H9 (cell line): ENCODE measurements at regions not wholly inside any gene's neighbourhood (a gene's known extent, or its start where the extent isn't known, plus 50 kb on each side); places are given as distances from the start of the nearest gene placed in this dataset.

ENCODE experiments used
- DNase-seq: peaks from one replicate; pipeline ENCODE4 v3.0.0-alpha.2; 2017
- H2AFZ ChIP-seq: one replicate; pipeline ENCODE4 v1.6.1; 2013; ENCODE audit warnings: mild to moderate bottlenecking, low read length, control low read depth, moderate library complexity
- H2AK5ac ChIP-seq: 2 replicates; pipeline ENCODE4 v1.6.1; 2013; ENCODE audit warnings: low read length, control low read depth, mixed read lengths; ENCODE audit not compliant: insufficient read length
- H2BK120ac ChIP-seq: one replicate; pipeline ENCODE4 v1.6.1; 2013; ENCODE audit warnings: low read depth, mild to moderate bottlenecking, low read length, control low read depth, inconsistent platforms; ENCODE audit not compliant: poor library complexity, severe bottlenecking
- H2BK12ac ChIP-seq: 2 replicates; pipeline ENCODE4 v1.6.1; 2013; ENCODE audit warnings: low read length, control low read depth, mixed read lengths, low read depth; ENCODE audit not compliant: insufficient read length
- H2BK15ac ChIP-seq: 2 replicates; pipeline ENCODE4 v1.6.1; 2013; ENCODE audit warnings: low read depth, low read length, control low read depth
- H2BK20ac ChIP-seq: one replicate; pipeline ENCODE4 v1.6.1; 2013; ENCODE audit warnings: low read depth, mild to moderate bottlenecking, low read length, control low read depth, inconsistent platforms; ENCODE audit not compliant: poor library complexity, severe bottlenecking
- H2BK5ac ChIP-seq: 2 replicates; pipeline ENCODE4 v1.6.1; 2013; ENCODE audit warnings: low read length, control low read depth, mixed read lengths; ENCODE audit not compliant: insufficient read length
- H3K14ac ChIP-seq: 2 replicates; pipeline ENCODE4 v1.6.1; 2013; ENCODE audit warnings: low read length, control low read depth; ENCODE audit not compliant: insufficient read depth
- H3K18ac ChIP-seq: 2 replicates; pipeline ENCODE4 v1.6.1; 2013; ENCODE audit warnings: low read depth, mild to moderate bottlenecking, mixed read lengths, low read length, control low read depth; ENCODE audit not compliant: insufficient read length
- H3K23ac ChIP-seq: 2 replicates; pipeline ENCODE4 v1.6.1; 2013; ENCODE audit warnings: low read length, control low read depth, mixed read lengths, low read depth; ENCODE audit not compliant: insufficient read length
- H3K23me2 ChIP-seq: 2 replicates; pipeline ENCODE4 v1.6.1; 2013; ENCODE audit warnings: low read depth, mild to moderate bottlenecking, mixed read lengths, low read length, control low read depth; ENCODE audit not compliant: insufficient read length, poor library complexity, severe bottlenecking
- H3K27ac ChIP-seq: 2 replicates; pipeline ENCODE4 v1.5.1; 2013; ENCODE audit warnings: low read length, control low read depth, mixed read lengths, low read depth; ENCODE audit not compliant: insufficient read length
- H3K27me3 ChIP-seq: 2 replicates; pipeline ENCODE4 v1.6.1; 2013; ENCODE audit warnings: low read length, control low read depth, inconsistent platforms; ENCODE audit not compliant: insufficient read depth
- H3K4ac ChIP-seq: 2 replicates; pipeline ENCODE4 v1.6.1; 2013; ENCODE audit warnings: low read depth, mild to moderate bottlenecking, control low read depth, inconsistent platforms, low read length, moderate library complexity
- H3K4me1 ChIP-seq: 2 replicates; pipeline ENCODE4 v1.6.1; 2013; ENCODE audit warnings: low read length, control low read depth, inconsistent platforms; ENCODE audit not compliant: insufficient read depth
- H3K4me2 ChIP-seq: 2 replicates; pipeline ENCODE4 v1.6.1; 2013; ENCODE audit warnings: low read length, control low read depth, mixed read lengths; ENCODE audit not compliant: insufficient read length, insufficient read depth
- H3K56ac ChIP-seq: 2 replicates; pipeline ENCODE4 v1.6.1; 2013; ENCODE audit warnings: low read depth, mild to moderate bottlenecking, mixed read lengths, low read length, control low read depth; ENCODE audit not compliant: insufficient read length
- H3K79me1 ChIP-seq: 2 replicates; pipeline ENCODE4 v1.6.1; 2013; ENCODE audit warnings: low read depth, mild to moderate bottlenecking, moderate library complexity, low read length, control low read depth, inconsistent platforms; ENCODE audit not compliant: insufficient read depth, poor library complexity, severe bottlenecking
- H3K79me2 ChIP-seq: 2 replicates; pipeline ENCODE4 v1.6.1; 2013; ENCODE audit warnings: low read length, control low read depth, inconsistent platforms; ENCODE audit not compliant: insufficient read depth
- H3K9ac ChIP-seq: 2 replicates; pipeline ENCODE4 v1.6.1; 2013; ENCODE audit warnings: low read length, control low read depth, mixed read lengths; ENCODE audit not compliant: insufficient read length; ENCODE audit errors: extremely low read depth
- H3K9me3 ChIP-seq: one replicate; pipeline ENCODE4 v1.6.1; 2013; ENCODE audit warnings: low read depth, low read length, inconsistent platforms; ENCODE audit not compliant: control insufficient read depth
- H3T11ph ChIP-seq: one replicate; pipeline ENCODE4 v1.6.1; 2013; ENCODE audit warnings: mild to moderate bottlenecking, low read length, control low read depth, inconsistent platforms
- H4K20me1 ChIP-seq: one replicate; pipeline ENCODE4 v1.6.1; 2013; ENCODE audit not compliant: control insufficient read depth, insufficient read length, insufficient read depth
- H4K5ac ChIP-seq: 2 replicates; pipeline ENCODE4 v1.6.1; 2013; ENCODE audit warnings: low read depth, mild to moderate bottlenecking, mixed read lengths, low read length, control low read depth; ENCODE audit not compliant: insufficient read length
- H4K8ac ChIP-seq: replicated peaks from 2 replicates; pipeline ENCODE4 v1.6.1; 2013; ENCODE audit warnings: low read length, control low read depth, mixed read lengths, low read depth; ENCODE audit not compliant: insufficient read length
- H4K91ac ChIP-seq: 2 replicates; pipeline ENCODE4 v1.6.1; 2013; ENCODE audit warnings: low read depth, mild to moderate bottlenecking, moderate library complexity, mixed read lengths, low read length, control low read depth; ENCODE audit not compliant: insufficient read length
- H3K27ac Mint-ChIP-seq, 3 experiments: 2 replicates in 2 of 3; 3 replicates in 1 of 3; pipeline ENCODE4 v1.8.0; 2020 to 2021; ENCODE audit warnings: mixed read lengths in 3 of 3, mild to moderate bottlenecking in 1 of 3, moderate library complexity in 1 of 3
- H3K27me3 Mint-ChIP-seq: 2 replicates; pipeline ENCODE4 v1.8.0; 2021; ENCODE audit warnings: low read depth, mild to moderate bottlenecking, moderate library complexity, mixed read lengths
- H3K36me3 Mint-ChIP-seq, 3 experiments: 2 replicates in 2 of 3; 3 replicates in 1 of 3; pipeline ENCODE4 v1.8.0; 2020 to 2021; ENCODE audit warnings: low read depth in 3 of 3, mixed read lengths in 3 of 3; ENCODE audit not compliant: insufficient read depth in 1 of 3
- H3K4me1 Mint-ChIP-seq, 2 experiments: 2 replicates each; pipeline ENCODE4 v1.8.0; 2020; ENCODE audit warnings: mixed read lengths in 2 of 2
- H3K4me3 Mint-ChIP-seq, 2 experiments: 2 replicates in 1 of 2; 3 replicates in 1 of 2; pipeline ENCODE4 v1.8.0; 2020 to 2021; ENCODE audit warnings: mild to moderate bottlenecking in 2 of 2, mixed read lengths in 2 of 2, moderate library complexity in 1 of 2
- H3K9me3 Mint-ChIP-seq, 2 experiments: 2 replicates in 1 of 2; 3 replicates in 1 of 2; pipeline ENCODE4 v1.8.0; 2020; ENCODE audit warnings: mild to moderate bottlenecking in 2 of 2, mixed read lengths in 2 of 2, moderate library complexity in 1 of 2
- WGBS: extraction: QIAGEN DNeasy Blood & Tissue Kit; methylation state at CpG from one replicate; pipeline ENCODE4 v1.1.7; 2013; ENCODE audit warnings: missing lambda C conversion rate, low lambda C conversion rate, mixed read lengths; ENCODE audit not compliant: insufficient read length; ENCODE audit errors: extremely low coverage; 5-methylcytosine and 5-hydroxymethylcytosine counted together
- TF ChIP-seq, protein P1 (sequence below): fragments of 200-600 bp; sonication (generic); conservative IDR thresholded peaks from 3 replicates; pipeline ENCODE4 v1.8.0; 2021; ENCODE audit warnings: antibody characterized with exemption, mild to moderate bottlenecking

DNA sequence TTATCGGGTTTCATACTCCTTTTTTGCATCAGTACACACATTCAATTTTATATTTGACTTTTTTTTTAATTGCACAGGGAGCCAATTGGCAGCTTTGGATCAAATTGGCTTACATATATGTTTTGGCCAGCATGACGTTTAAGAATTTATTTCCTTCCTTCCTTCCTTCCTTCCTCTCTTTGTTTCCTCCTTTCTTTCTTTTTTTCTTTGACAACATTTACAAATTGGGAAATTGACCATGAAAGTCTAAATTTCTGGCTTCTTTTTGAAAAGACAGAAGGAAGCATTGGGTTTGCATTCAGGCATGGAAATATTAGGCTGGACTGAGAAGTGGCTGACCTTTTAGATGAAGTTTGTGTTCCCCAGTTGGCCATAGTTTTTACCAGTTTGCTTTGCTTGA lies 103.4 kb upstream of the IGSF10 start:
- H2AK5ac ChIP-seq = no peak overlapping the region
- peaks cover 3% of the 10 kb centered on the region; the same call in 1 of the 2 replicates for H3K4me1 ChIP-seq
- no peak overlapping the region for H3K14ac ChIP-seq
- no CpG with 5 or more reads among the region's 2 CpGs for WGBS
- no peaks in the 10 kb centered on the region for H3K23me2 ChIP-seq
- no peak overlapping the region for H2BK12ac ChIP-seq
- no peaks in the 10 kb centered on the region for H3K9me3 ChIP-seq
- DNase-seq = no peak
- H3K9me3 Mint-ChIP-seq = no peaks in the 10 kb centered on the region
- H2BK20ac ChIP-seq = no peak overlapping the region
- H3K36me3 Mint-ChIP-seq = peaks cover 0 to 2% (median 0%) of the 10 kb centered on the region in 3 experiments; a peak in 1 of 7 replicates
- H3K4me2 ChIP-seq = no peak overlapping the region
- H4K5ac ChIP-seq = no peak overlapping the region
- H3K27me3 ChIP-seq = no peaks in the 10 kb centered on the region
- H3T11ph ChIP-seq = no peak overlapping the region
- H2BK15ac ChIP-seq = no peak overlapping the region
- H2BK120ac ChIP-seq = no peak overlapping the region
- TF ChIP-seq, protein P1, sequence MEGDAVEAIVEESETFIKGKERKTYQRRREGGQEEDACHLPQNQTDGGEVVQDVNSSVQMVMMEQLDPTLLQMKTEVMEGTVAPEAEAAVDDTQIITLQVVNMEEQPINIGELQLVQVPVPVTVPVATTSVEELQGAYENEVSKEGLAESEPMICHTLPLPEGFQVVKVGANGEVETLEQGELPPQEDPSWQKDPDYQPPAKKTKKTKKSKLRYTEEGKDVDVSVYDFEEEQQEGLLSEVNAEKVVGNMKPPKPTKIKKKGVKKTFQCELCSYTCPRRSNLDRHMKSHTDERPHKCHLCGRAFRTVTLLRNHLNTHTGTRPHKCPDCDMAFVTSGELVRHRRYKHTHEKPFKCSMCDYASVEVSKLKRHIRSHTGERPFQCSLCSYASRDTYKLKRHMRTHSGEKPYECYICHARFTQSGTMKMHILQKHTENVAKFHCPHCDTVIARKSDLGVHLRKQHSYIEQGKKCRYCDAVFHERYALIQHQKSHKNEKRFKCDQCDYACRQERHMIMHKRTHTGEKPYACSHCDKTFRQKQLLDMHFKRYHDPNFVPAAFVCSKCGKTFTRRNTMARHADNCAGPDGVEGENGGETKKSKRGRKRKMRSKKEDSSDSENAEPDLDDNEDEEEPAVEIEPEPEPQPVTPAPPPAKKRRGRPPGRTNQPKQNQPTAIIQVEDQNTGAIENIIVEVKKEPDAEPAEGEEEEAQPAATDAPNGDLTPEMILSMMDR = no peak
- no peak overlapping the region for H2AFZ ChIP-seq
- H2BK5ac ChIP-seq = no peak overlapping the region
- H3K18ac ChIP-seq = no peak overlapping the region
- no peak overlapping the region for H3K9ac ChIP-seq
- H4K20me1 ChIP-seq = no peaks in the 10 kb centered on the region
- H3K56ac ChIP-seq = no peak overlapping the region
- H3K27ac ChIP-seq = no peak overlapping the region
- H3K79me2 ChIP-seq = no peaks in the 10 kb centered on the region
- no peak overlapping the region for H3K23ac ChIP-seq
- no peak overlapping the region for H4K8ac ChIP-seq
- no peak overlapping the region; a peak in 1 of 5 replicates for H3K4me3 Mint-ChIP-seq
- peaks cover 18 to 21% of the 10 kb centered on the region in 2 experiments for H3K4me1 Mint-ChIP-seq
- H3K27me3 Mint-ChIP-seq = peaks cover 2% of the 10 kb centered on the region
- no peaks in the 10 kb centered on the region for H3K79me1 ChIP-seq
- H3K4ac ChIP-seq = no peak overlapping the region
- no peak overlapping the region; a peak in 1 of 7 replicates for H3K27ac Mint-ChIP-seq
- H4K91ac ChIP-seq = no peak overlapping the region
